ENCODE measurements at regions not wholly inside any gene's neighbourhood (a gene's known extent, or its start where the extent isn't known, plus 50 kb on each side); places are given as distances from the start of the nearest gene placed in this dataset.
"Not testable (repeated sequence)": the region's sequence is repeated elsewhere in the genome, so short reads cannot be mapped to it uniquely, and the experiment has no call there.

DNA sequence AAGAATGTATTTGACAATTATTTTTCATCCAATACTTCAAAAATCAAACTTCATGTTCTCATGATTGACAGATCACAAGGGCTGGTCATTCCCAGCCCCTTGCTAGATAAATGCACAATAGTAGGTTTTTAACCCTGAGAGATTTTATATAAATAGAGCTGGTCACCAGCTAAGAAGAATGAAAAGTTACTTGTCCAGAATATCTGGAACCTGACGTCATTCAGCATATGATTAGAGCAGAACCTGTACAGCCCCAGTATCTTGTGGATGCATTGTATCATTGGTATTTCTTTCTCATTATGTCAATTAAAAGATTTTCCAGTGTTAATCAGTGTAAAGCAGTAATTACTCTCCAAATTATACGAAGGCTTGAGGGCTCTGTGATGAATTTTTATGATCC lies 202.8 kb upstream of the RND3 start:
- DNase-seq (ENCODE audit: insufficient read length, low spot score) (no peak), FAIRE-seq (no peak)
- TF ChIP-seq POLR2A (IDR thresholded peaks at IDR 0.05; ENCODE audit: low read depth, low read length) = no peak

DNA sequence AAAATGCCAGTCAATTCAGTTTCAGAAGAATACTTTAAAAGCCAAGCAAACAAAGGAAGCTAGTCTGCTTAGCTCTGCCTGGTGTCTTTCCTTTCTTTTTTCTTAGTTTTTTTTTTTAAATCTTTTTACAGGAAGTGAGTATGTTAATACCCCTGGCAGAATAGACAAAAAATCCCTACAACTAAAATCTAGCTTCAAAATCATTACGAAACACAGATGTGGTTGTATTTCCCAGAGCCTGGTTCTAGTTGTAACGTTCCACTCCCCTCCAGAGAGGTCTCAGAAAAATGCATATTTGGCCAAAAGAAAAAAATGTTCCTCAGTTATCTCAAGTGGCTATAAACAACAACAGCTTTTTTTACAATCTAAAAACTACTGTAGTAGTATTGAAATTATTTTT lies 202.1 kb upstream of the RND3 start:
- no peak for DNase-seq (ENCODE audit: insufficient read length, low spot score)
- no peak for FAIRE-seq
- TF ChIP-seq POLR2A (IDR thresholded peaks at IDR 0.05; ENCODE audit: low read depth, low read length) = no peak

GRCh38 chr2:150688016-150688415 lies 200.5 kb upstream of the RND3 start:
- FAIRE-seq = no peak
- TF ChIP-seq POLR2A (IDR thresholded peaks at IDR 0.05; ENCODE audit: low read depth, low read length) = no peak
- DNase-seq (ENCODE audit: insufficient read length, low spot score) = no peak

GRCh38 chr2:150686391-150686790 lies 198.9 kb upstream of the RND3 start:
- DNase-seq (ENCODE audit: insufficient read length, low spot score) = no peak
- no peak for FAIRE-seq
- no peak for TF ChIP-seq POLR2A (IDR thresholded peaks at IDR 0.05; ENCODE audit: low read depth, low read length)

DNA sequence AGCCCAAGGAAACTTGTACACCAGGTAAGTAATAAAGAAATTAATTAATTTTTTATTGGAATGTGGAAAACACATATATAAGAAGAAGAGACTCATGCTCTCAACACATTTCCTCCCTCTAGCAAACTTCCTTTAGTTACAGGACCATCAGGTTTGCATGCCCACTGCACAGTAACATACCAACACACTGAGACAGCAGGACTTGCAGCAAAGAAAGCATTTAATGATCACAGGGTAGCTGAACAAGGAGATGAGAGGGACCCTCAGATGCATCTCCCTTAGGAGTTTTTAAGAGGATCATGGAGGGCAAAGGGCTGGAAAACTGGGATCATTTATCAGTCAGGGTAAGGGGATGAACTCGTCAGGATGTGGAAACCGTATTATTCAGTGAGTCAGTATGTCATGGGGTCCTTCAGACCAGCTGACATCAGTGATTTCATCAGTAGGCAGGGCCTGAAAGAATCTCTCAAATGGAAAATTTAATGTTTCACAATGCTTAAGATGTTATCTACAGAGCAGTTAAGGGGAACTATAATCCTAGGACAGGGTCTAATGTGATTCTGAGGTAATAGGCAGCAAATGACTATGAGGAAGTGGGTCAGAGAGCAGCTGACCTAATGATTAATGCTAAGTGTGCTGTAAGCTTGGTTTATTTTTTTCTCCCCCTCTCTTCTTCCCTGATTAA lies 193.8 kb upstream of the RND3 start:
- FAIRE-seq (no peak), DNase-seq (ENCODE audit: insufficient read length, low spot score) (no peak)
- TF ChIP-seq POLR2A (IDR thresholded peaks at IDR 0.05; ENCODE audit: low read depth, low read length) = no peak

DNA sequence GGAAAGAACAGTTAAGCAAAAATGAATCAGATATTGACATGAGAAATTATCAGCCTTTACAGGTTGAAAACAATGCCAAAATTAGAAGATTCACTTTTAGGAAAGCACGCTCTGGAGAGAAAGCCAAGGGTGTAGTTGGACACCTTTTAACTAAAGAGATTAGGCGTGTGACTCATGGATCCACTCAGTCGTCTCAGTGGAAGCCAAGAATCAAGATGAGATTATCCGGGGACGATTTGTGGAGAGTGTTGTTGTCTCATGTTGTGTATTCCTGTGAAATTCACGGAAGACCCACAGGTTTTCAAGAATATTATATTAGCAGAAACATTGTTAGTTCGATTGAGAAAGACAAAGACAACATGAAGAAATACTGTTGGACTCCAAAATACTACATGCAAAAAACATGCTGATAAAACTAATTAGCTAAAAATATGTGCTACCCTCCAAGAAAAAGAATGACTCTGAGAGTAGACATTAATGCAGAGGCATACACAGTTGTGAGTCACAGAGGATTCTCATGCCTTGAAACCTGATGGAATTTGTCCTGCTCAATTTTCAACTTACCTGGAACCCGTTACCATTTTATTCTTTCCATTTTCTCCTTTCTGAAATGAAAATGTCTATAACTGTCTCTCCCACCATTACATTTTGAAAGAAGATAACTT lies 192.1 kb upstream of the RND3 start:
- DNase-seq (ENCODE audit: insufficient read length, low spot score) (no peak), FAIRE-seq (peak; percentile 6)
- no peak for TF ChIP-seq POLR2A (IDR thresholded peaks at IDR 0.05; ENCODE audit: low read depth, low read length)

- TF ChIP-seq POLR2A (IDR thresholded peaks at IDR 0.05; ENCODE audit: low read depth, low read length) = no peak
- DNase-seq (ENCODE audit: insufficient read length, low spot score) = no peak
- FAIRE-seq = no peak
Observed at GRCh38 chr2:150677551-150677950, 190.1 kb upstream of the RND3 start.

DNA sequence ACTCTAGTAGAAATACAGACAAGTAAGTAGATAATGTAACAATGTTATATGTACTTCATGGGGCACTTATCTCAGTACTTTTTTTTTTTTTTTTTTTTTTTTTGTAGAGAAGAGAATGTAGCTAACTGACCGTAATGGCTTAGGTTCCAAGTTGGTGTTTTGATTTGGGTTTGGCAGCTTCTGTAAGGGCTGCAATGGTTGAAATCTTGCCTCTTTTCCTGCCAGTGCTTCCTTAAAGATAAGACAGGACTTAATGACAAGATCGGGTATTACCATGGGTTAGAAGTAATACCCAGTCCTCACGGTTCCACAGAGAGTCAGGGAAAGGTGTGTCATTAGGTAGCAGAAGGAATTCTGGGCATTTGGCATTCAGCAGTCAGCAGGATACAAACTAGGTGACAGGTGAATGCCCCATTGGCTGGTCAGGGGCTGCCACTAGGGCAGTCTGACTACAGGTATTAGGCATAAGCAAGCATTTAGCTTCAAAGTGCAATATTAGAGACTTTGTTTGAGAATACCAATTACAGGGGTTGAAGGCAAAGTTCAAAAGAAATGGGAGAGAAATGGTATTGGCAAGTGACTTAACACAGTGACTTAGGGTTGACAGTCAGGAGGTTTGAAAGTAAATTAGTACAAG lies 189.4 kb upstream of the RND3 start:
- no peak for FAIRE-seq
- DNase-seq (ENCODE audit: insufficient read length, low spot score) = no peak
- no peak for TF ChIP-seq POLR2A (IDR thresholded peaks at IDR 0.05; ENCODE audit: low read depth, low read length)

DNA sequence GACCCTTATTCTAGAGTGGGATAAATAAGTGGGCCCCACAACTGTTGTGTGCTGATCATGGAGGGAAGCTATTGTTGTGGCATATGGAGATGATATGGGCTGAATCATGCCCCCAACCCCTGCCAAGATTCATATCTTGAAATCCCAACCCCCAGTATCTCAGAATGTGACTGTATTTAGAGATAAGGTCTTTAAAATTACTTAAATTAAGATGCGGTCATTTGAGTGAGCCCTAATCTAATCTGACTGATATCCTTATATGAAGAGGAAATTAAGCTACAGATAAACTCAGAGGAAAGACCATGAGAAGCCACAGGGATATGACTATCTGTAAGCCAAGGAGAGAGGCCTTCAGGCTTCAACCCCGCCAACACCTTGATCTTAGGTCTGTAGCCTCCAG lies 188.3 kb upstream of the RND3 start:
- no peak for TF ChIP-seq POLR2A (IDR thresholded peaks at IDR 0.05; ENCODE audit: low read depth, low read length)
- no peak for DNase-seq (ENCODE audit: insufficient read length, low spot score)
- no peak for FAIRE-seq

DNA sequence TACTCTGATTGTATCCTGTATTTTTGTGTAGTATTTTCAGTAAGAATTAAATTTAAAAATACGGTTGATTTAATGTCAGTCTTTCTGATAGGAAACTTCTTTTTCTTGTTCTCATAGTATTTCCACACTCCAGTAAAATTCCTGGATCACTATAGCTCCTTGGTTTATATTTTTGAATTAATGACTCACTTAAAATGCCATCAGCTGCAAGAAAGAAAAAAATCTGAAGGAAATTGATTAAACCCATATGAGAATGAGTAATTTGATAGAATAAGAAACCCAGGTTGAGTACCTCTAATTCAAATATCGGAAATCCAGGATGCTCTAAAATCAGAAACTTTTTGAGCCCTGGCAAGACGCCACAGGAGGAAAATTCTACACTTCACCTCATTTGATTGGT lies 186.8 kb upstream of the RND3 start:
- no peak for FAIRE-seq
- no peak for TF ChIP-seq POLR2A (IDR thresholded peaks at IDR 0.05; ENCODE audit: low read depth, low read length)
- DNase-seq (ENCODE audit: insufficient read length, low spot score) = no peak

- no peak for TF ChIP-seq POLR2A (IDR thresholded peaks at IDR 0.05; ENCODE audit: low read depth, low read length)
- FAIRE-seq = no peak
- DNase-seq (ENCODE audit: insufficient read length, low spot score) = no peak
Observed at GRCh38 chr2:150672311-150672710, 184.8 kb upstream of the RND3 start.

GRCh38 chr2:150669492-150669891 lies 182.0 kb upstream of the RND3 start:
- DNase-seq (ENCODE audit: insufficient read length, low spot score) (no peak), FAIRE-seq (no peak)
- TF ChIP-seq POLR2A (IDR thresholded peaks at IDR 0.05; ENCODE audit: low read depth, low read length) = no peak

GRCh38 chr2:150667039-150667438 lies 179.6 kb upstream of the RND3 start:
- FAIRE-seq; DNase-seq (ENCODE audit: insufficient read length, low spot score): not testable (repeated sequence)

- peak; percentile 19 for DNase-seq (ENCODE audit: insufficient read length, low spot score)
- TF ChIP-seq POLR2A (IDR thresholded peaks at IDR 0.05; ENCODE audit: low read depth, low read length) = no peak
- peak; percentile 75 for FAIRE-seq
Observed at GRCh38 chr2:150663143-150663542, 175.7 kb upstream of the RND3 start.

- FAIRE-seq (no peak), DNase-seq (ENCODE audit: insufficient read length, low spot score) (no peak)
- TF ChIP-seq POLR2A (IDR thresholded peaks at IDR 0.05; ENCODE audit: low read depth, low read length) = no peak
Observed at GRCh38 chr2:150656002-150656401, 168.5 kb upstream of the RND3 start.
